NCI-H69 (cell line): ENCODE measurements at regions not wholly inside any gene's neighbourhood (a gene's known extent, or its start where the extent isn't known, plus 50 kb on each side); places are given as distances from the start of the nearest gene placed in this dataset.

Experiments
- DNase-seq: peaks from one replicate; lab custom pipeline; 2025; lab: John Stamatoyannopoulos, UW

GRCh38 chr11:104655066-104655465 lies 243.2 kb downstream of the CASP12 start:
- no peak for DNase-seq

- DNase-seq: no peak
These were observed 244.0 kb downstream of the CASP12 start for GRCh38 chr11:104654181-104654813.

- DNase-seq: no peak
These were observed 244.9 kb downstream of the CASP12 start for GRCh38 chr11:104653407-104653806.

- DNase-seq: no peak
These were observed 245.3 kb downstream of the CASP12 start for GRCh38 chr11:104652996-104653395.

GRCh38 chr11:104650234-104650633 lies 248.0 kb downstream of the CASP12 start:
- peak; percentile 5 for DNase-seq

GRCh38 chr11:104649002-104649401 lies 249.3 kb downstream of the CASP12 start:
- DNase-seq: no peak

- no peak for DNase-seq
These were observed 252.7 kb downstream of the CASP12 start for GRCh38 chr11:104645261-104646222.

GRCh38 chr11:104637662-104638170 lies 260.5 kb downstream of the CASP12 start:
- DNase-seq: no peak

- DNase-seq: no peak
These were observed 265.0 kb downstream of the CASP12 start for GRCh38 chr11:104633226-104633625.

- DNase-seq: no peak
These were observed 267.9 kb downstream of the CASP12 start for GRCh38 chr11:104630352-104630751.

GRCh38 chr11:104625246-104625645 lies 273.0 kb downstream of the CASP12 start:
- DNase-seq: no peak

- DNase-seq: no peak
These were observed 274.2 kb downstream of the CASP12 start for GRCh38 chr11:104624021-104624420.

GRCh38 chr11:104623518-104623917 lies 274.7 kb downstream of the CASP12 start:
- no peak for DNase-seq

- no peak for DNase-seq
These were observed 277.3 kb downstream of the CASP12 start for GRCh38 chr11:104620991-104621390.

- no peak for DNase-seq
These were observed 278.5 kb downstream of the CASP12 start for GRCh38 chr11:104619751-104620150.

GRCh38 chr11:104618954-104619353 lies 279.3 kb downstream of the CASP12 start:
- no peak for DNase-seq

GRCh38 chr11:104614961-104615360 lies 283.3 kb downstream of the CASP12 start:
- DNase-seq: no peak

GRCh38 chr11:104614117-104614680 lies 284.1 kb downstream of the CASP12 start:
- DNase-seq: no peak

GRCh38 chr11:104610635-104611034 lies 287.6 kb downstream of the CASP12 start:
- DNase-seq: no peak

- peak; percentile 48 for DNase-seq
These were observed 288.8 kb downstream of the CASP12 start for GRCh38 chr11:104609311-104610085.

GRCh38 chr11:104602643-104603042 lies 295.6 kb downstream of the CASP12 start:
- DNase-seq: no peak
